GM21528 (cell line): ENCODE measurements at regions not wholly inside any gene's neighbourhood (a gene's known extent, or its start where the extent isn't known, plus 50 kb on each side); places are given as distances from the start of the nearest gene placed in this dataset.
"Not testable (repeated sequence)": the region's sequence is repeated elsewhere in the genome, so short reads cannot be mapped to it uniquely, and the experiment has no call there.

Source experiments
- ATAC-seq: cut with Tn5 transposase; IDR thresholded peaks from one replicate; pipeline ENCODE4 v1.9.1; 2021; ENCODE audit warnings: mild to moderate bottlenecking, moderate library complexity; ENCODE audit not compliant: unreplicated experiment, low FRiP score

GRCh38 chr2:39999864-40000263 lies 220.8 kb upstream of the THUMPD2 start:
- no peak for ATAC-seq

DNA sequence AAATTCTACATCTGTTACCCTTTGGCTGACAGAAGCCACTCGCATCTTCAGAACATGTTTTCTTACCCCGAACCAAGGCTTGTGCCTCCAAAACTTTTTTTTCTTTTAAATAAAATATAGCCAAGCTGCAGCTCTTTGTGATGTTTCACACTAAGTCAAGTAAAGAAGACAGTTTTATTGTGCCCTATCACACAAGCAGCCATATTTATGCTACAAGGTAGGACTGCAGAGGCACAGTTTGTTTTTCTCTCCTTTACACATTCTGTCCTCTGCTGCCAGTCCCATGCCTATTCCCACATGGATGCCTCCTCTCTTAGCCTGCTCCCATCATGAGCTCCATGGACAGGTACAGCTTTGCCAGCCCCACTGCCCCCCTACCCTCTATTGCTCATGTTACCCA lies 219.6 kb upstream of the THUMPD2 start:
- no peak for ATAC-seq

DNA sequence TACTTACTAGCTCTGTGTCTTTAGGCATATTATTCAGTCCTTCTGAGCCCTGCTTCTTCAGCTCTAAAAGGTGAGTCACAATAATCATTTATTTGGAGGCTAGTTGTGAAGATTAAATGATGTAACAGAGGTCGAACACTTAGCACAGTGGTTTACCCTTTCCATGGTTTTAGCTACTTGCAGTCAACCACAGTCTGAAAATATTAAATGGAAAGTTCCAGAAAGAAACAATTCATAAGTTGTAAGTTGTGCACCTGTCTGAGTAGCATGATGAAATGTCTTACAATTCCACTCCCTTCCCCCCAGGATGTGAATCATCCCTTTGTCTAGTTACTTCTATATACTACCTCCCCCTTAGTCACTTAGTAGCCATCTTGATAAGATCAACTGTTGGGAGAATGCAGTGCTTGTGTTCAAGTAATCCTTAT lies 217.6 kb upstream of the THUMPD2 start:
- no peak for ATAC-seq

DNA sequence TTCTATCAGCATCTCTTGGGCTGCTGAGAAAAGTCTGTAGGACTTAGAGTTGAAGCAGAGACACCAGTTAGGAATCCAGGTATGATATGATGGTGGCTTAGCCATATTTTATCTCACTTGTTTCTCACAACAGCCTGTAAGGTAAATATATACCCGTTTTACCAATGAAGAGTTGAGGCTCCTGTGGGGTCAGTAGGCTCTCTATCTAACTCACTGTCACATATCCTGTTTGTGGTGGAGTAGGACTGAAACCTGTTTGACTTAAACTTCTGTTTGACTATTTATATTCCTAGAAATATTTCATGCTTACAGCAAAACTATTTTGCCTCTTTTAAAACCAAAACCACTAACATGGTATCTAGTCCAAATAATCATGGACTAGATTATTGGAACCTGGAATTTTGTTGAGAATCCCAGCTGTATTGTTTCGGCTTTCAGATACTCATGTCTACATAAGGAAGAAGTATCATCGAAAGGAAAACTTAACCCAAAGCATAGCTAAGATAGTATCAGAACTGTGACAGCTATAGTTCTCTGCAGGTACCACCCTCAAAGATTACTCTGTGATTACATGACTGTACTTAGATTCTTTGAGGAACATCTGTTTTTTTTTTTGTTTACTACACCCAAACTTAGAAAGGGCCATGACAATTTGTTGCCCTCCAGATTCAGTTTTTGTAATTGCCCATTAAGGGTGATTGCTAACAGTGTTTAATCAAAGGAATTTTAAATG lies 216.1 kb upstream of the THUMPD2 start:
- ATAC-seq, result no peak

DNA sequence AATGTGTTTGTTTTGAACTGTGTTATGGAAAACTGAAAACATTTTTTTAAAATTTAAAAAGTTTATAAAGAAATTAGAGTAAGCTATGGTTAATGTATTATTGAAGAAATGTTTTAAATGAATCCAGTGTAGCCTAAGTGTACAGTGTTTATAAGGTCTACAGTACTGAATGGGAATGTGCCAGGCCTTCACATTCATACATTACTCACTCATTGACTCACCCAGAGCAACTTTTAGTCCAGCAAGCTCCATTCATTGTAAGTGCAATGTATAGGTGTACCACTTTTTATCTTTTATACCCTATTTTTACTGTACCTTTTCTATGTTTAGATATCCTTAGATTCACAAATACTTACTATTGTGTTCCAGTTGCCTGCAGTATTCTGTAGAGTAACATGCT lies 215.1 kb upstream of the THUMPD2 start:
- no peak for ATAC-seq

DNA sequence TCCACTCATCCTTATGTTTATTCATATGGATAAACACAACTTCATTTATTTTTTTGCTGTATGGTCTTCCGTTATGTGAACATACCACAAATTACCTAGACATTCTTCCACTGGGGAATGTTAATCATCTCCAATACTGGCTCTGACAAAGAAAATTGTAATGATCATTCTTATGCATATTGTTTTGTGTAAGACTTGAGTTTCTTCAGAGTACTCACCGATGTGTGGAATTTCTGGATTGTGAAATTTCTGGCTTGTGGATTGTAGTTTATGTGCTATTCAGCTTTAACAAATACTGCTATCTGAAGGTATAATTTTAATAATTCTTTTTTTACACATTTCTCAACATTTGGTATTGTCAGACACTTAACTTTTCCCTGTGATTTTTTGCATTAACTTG lies 212.2 kb upstream of the THUMPD2 start:
- ATAC-seq, result no peak

DNA sequence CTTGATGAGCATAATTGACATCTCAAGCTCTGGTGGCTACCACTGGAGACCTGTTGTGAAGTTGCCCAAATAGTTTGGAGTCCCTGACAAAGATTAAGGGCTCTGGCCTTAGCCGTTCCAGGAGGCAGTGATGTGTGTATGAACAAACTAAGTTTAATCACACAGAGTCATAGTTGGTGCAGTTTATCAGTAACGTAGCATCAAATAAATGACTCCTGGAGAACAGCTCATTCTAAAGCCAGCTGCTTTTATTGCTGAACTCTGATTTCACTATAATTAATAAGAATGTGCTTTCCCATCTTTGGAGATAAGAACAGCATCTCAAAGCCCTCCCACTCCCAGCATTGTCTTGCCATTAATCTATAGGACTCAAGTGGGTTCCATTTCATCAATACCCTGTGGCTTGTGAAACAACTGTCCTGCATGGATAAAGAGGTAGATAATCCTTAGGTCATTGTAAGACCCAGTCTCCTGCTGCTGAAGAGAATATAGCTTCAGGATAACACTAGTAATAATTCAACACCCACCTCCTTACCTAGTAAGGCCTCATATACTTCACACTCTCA lies 211.4 kb upstream of the THUMPD2 start:
- no peak for ATAC-seq

GRCh38 chr2:39989888-39990287 lies 210.8 kb upstream of the THUMPD2 start:
- ATAC-seq, result no peak

GRCh38 chr2:39981883-39982311 lies 202.8 kb upstream of the THUMPD2 start:
- no peak for ATAC-seq

GRCh38 chr2:39975476-39976020 lies 196.5 kb upstream of the THUMPD2 start:
- ATAC-seq, result no peak

DNA sequence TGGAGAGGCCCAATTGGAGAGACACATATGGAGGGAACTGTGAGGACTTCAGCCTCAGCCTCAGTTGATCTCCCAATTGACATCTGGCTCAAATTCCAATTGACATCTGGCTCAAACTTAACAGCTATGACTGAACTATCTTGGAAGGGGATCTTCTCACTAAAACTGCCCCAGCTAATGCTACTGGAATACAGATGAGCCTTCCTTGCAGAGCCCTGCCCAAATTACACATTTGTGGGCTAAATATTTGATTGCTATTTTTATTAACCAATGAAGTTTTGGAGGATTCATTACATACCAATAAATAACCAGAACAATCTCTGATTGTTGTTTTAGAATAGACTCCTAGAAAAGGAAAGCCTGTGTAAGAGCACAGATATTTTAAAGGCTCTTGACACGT lies 189.0 kb upstream of the THUMPD2 start:
- no peak for ATAC-seq

DNA sequence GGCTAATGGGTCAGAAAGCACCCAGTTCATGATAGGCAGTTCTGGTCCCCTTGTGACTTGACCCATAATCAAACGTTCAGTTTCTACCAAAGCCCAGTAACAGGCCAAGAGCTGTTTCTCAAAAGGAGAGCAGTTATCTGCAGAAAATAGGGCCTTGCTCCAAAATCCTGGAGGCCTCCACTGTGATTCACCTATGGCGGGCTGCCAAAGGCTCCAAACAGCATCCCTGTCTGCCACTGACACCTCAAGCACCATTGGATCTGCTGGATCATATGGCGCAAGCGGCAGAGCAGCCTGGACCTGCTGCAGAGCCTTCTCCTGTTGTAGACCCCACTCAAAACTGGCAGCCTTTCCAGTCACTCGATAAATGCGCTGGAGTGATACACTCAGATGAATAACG lies 181.6 kb upstream of the THUMPD2 start:
- ATAC-seq, result not testable (repeated sequence)

DNA sequence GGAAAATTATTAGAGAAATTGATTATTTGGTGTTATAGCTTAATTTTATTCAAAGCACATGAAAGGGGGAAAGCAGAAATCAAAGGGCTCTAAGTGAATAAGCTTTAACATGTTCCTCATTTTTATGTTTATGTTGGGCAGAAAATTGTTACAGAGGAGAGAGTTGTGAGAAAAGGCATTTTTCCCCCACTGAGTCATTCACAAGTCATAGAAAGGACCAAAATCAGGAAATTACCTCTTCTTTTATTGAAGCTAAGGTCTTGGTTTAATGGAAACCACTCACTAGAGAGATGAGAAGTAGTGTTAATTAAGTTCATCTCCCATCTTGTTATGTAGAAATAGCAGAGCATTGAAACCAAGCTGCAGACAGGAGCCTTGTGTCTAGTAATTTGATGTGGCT lies 175.3 kb upstream of the THUMPD2 start:
- no peak for ATAC-seq

DNA sequence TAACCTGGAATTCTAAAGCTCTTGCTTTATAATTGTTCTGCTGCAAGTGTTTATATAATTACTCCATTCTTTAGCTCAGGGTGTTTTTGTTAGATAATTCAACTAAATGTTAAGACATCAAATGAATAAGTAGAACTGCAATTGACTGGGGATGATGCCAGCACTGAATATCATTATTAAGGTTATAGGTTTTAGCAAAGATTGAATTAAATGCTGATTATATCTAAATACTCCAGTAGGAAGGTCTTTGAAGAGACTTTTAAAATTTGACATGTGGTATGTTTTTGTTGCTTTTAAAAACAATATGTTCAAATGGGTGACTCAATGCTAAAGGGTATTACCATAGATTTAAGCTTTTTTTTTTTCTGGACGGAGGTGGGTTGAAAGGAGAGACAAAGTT lies 170.1 kb upstream of the THUMPD2 start:
- no peak for ATAC-seq

DNA sequence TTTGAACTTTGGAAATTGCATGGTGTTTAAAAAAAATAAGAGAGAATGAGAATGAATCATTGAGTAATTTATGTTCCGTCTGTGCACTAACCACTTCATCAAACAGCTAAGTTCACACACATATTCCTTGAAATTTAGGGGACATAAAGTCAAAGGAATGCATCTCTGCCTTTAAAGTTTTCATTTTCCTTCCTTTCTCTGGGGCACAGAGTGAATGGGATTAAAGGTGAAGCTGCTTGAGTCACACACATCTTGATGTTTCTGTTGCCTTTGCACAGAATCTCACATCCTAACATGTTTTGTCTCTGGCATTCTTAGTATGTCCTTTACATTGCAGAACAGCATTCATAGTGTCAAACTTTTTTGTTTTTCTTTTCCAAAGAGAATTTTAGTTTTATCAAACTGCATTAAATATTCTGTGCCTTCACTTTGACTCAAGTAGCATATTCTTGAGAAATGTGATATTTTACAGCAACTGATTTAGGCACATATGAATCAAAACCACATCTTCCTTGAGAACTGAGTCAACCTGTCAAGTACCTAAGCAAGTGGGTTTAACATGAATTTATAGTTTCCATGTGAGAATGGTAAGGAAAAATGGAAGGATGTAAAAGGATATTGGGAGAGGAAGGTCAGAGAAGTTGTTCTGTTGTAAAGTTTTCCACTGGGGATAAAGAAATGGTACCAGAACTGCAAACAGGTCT lies 169.1 kb upstream of the THUMPD2 start:
- ATAC-seq, result no peak

DNA sequence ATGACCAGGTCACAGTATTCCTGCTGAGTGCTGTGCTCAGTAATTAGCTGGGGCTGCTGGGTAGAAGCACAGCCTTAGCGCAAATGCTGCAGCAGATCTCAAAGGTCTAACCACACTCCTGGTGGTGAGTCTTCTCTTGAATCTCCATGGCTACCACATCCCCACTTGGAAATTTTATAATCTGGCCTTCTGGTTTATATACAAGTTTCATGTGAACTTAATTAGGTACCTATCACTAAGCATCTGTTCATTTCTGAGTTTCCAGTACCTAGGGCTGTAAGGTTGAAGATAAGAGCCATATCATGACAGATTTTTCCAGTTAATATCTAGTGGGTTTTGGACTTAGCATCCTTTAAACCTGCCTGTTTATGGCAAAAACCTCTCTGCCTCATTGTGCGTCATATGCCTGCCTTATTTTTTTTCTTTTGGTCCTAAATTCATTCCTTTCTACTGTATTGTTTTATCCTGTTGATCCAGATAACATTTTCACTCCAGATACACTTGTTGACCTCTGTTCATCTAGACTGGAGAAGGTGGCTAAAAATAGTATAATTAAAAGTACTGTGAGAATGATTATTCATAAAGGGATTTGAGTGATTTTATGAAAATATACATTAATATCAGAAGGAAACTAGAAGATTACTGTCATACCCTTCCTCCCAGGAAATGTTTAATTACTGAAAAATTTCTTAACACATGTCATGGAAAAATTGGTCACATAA lies 168.4 kb upstream of the THUMPD2 start:
- ATAC-seq, result no peak

DNA sequence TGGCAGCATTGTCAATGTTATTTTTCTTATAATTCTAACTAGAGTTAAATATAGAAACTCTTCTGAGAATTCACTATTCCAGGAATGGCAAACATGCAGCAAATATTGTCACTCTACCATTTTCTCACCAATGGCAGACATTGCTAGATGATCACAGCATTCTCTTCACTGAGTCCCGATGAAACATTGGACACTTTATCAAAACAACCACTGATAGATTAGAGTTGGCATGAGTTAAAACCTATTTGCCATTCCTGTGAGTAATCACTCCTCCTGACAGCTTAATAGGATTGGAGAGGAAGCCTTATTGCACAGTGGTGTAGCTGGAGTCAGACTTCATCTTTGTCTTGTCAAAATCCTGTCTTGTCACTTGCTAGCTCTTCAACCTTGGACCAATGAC lies 163.9 kb upstream of the THUMPD2 start:
- no peak for ATAC-seq

DNA sequence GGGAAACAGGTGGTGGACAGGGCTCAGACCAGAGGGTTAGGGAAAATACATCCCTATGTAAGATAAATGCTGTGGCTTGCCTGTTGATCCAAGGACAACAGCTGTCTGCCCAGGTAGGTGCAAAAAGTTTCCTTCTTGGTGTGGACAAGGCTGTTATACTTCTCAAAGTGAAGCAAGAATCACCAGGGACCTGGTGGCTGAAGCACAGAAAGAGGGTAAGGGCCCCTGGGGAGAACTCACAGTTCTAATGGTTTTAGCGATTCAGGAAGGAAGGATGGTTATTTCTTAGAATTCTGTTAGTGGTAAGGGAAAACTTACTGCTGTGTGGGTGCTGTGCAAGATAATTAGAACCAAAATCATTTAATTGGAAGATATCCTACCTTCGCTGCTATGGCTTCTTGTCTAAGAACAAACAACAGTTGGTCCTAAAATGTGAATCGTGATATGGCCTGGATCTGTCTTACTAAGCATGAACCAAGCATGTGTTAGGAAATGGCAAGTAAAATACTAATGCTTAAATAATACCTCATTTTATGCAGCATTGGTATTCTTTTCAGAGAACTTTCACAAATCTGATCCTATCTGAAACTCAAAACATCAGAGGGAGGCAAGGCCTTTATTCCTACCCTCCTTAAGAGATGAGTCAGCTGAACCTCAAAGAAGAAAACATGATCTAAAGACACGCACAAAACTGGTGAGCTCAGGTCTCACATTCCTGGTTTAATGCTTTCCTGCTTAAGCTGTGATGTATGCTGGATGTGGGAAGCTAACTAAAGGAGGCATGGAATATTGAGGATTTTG lies 159.2 kb upstream of the THUMPD2 start:
- ATAC-seq, result no peak

- no peak for ATAC-seq
Observed at GRCh38 chr2:39937621-39938020, 158.6 kb upstream of the THUMPD2 start.

DNA sequence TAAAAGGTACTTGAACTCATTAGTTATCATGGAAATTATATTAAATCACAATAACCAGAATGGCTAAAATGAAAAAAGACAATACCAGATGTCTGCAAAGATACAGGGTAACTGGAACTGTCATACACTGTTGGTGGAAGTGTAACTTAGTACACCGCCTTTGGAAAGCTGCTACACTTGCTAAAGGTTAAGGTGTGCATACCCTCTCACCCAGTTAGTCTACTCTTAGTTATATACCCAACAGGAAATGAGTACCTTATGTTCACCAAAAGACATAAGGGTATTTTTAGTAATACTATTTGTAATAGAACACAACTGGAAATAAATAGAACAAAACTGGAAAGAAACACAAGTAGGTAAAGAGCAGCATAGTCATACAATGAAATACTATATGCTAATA lies 155.8 kb upstream of the THUMPD2 start:
- ATAC-seq, result no peak
